ENCODE measurements at regions not wholly inside any gene's neighbourhood (a gene's known extent, or its start where the extent isn't known, plus 50 kb on each side); places are given as distances from the start of the nearest gene placed in this dataset.

DNA sequence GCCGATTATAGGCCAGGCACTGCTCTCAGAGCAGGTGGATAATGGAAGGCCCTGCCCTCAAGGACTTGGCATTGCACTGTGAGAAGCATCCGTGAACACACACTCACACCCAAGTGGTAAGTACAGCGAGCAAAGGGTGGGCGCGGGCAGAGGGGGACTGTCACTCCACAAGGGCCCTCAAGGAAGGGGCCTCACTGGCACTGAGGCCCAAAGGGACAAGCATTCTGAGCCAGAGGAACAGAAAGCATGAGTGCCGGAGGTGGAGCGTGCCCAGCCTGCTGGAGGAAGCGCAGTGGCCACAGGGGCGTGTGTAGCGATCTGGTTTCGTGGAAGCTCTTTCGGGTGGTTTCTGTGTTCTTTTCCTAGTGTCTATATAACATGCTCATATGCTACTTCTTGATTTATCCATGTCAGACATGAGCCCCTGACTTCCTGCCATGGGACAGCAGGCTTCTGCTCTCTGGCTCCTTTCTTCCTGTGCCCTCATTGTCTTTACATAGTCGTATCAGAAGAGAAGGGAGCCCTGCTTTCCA is 132.7 kb upstream of the ASB18 start:
- no peak overlapping the region for H3K27ac ChIP-seq (ENCODE audit: insufficient read depth, low read depth, low read length, poor library complexity, severe bottlenecking)
- H3K27me3 ChIP-seq (ENCODE audit: control insufficient read depth, insufficient read depth, low read length, poor library complexity, severe bottlenecking) = no peaks in the 10 kb centered on the region
- H3K9me3 ChIP-seq (ENCODE audit: control insufficient read depth, low read length) = no peaks in the 10 kb centered on the region
- peaks cover 10% of the 10 kb centered on the region for H3K4me1 ChIP-seq (ENCODE audit: control insufficient read depth, insufficient read depth, low read length)
- WGBS, 2 experiments = 92 to 95% methylated on average over 13 of the region's 13 CpGs
- H3K4me3 ChIP-seq (ENCODE audit: insufficient read depth, low read depth, low read length) = no peak overlapping the region
- no peaks in the 10 kb centered on the region for H3K36me3 ChIP-seq (ENCODE audit: control insufficient read depth, insufficient read depth, low read length)

DNA sequence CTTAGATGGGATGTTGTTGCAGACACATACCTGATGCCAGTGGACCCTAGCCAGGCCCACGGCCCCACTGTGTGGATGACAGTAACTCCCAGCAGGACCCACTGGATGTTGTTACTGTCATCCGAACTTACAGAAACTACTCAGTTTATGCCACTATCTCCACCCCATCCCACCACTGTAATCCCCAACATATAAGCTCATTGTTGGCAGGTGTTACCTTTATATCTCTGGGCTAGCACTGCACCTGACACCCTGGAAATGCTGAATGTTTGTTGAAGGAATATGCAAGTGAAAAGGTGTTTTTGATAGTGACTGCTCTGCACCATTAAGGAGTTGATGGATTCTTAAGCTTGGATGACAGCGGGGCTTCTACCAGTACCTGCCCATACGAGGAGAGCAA is 133.5 kb upstream of the ASB18 start:
- no peaks in the 10 kb centered on the region for H3K27me3 ChIP-seq (ENCODE audit: control insufficient read depth, insufficient read depth, low read length, poor library complexity, severe bottlenecking)
- WGBS, 2 experiments = 94 to 96% methylated on average over 4 of the region's 4 CpGs
- no peak overlapping the region for H3K4me3 ChIP-seq (ENCODE audit: insufficient read depth, low read depth, low read length)
- peaks cover 10% of the 10 kb centered on the region for H3K4me1 ChIP-seq (ENCODE audit: control insufficient read depth, insufficient read depth, low read length)
- no peak overlapping the region for H3K27ac ChIP-seq (ENCODE audit: insufficient read depth, low read depth, low read length, poor library complexity, severe bottlenecking)
- H3K36me3 ChIP-seq (ENCODE audit: control insufficient read depth, insufficient read depth, low read length) = no peaks in the 10 kb centered on the region
- no peaks in the 10 kb centered on the region for H3K9me3 ChIP-seq (ENCODE audit: control insufficient read depth, low read length)

DNA sequence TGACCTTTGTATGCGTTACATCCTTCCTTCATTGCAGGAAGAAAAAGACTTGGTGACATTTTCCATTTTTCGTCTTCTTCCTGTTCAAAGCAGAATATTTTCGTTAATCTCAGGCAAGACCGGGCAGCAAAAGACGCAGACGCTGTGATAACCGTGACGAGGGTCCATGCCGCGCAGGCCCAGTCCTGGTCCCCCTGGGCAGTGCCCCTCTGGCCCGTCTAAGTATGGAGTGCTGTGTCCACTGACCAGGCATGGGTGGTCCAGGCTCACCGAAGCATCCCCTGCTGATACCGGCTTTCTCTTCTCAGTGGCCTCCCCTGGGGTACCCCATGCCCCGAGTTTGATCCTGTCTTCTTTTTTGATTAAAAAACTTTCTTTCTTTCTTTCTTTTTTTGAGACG is 135.2 kb upstream of the ASB18 start:
- 83 to 87% methylated on average over 14 to 15 of the region's 15 CpGs for WGBS, 2 experiments
- peaks cover 10% of the 10 kb centered on the region for H3K4me1 ChIP-seq (ENCODE audit: control insufficient read depth, insufficient read depth, low read length)

DNA sequence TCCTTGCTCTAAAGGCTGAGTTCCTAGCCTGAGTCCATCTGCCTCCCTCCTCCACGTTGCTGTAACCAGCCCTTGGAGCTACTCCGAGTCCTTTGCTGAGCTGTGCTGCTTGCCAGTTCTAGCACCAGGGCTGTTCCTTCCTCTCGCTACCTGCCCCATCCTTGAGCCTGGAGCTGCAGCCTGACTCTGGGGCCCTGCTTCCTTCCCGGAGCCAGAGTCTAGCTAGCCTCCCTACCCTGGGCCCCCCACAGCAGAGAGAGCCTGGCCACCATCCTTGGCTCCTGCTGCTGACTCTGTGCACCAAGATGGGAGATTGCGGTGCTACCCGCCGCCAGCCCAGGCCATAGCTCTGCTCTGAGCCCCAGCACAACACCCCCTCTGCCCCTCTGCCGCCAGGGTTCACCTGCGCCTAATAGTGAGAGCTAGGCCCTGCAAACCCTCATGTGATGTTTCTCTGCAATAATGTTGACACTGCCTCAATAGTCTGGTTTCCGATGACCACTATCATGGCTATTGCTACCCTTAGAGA is 135.9 kb upstream of the ASB18 start:
- 92 to 94% methylated on average over 10 of the region's 10 CpGs for WGBS, 2 experiments
- H3K27ac ChIP-seq (ENCODE audit: insufficient read depth, low read depth, low read length, poor library complexity, severe bottlenecking) = no peak overlapping the region
- no peaks in the 10 kb centered on the region for H3K36me3 ChIP-seq (ENCODE audit: control insufficient read depth, insufficient read depth, low read length)
- H3K27me3 ChIP-seq (ENCODE audit: control insufficient read depth, insufficient read depth, low read length, poor library complexity, severe bottlenecking) = no peaks in the 10 kb centered on the region
- H3K4me1 ChIP-seq (ENCODE audit: control insufficient read depth, insufficient read depth, low read length) = peaks cover 4% of the 10 kb centered on the region
- H3K9me3 ChIP-seq (ENCODE audit: control insufficient read depth, low read length) = no peaks in the 10 kb centered on the region
- no peak overlapping the region for H3K4me3 ChIP-seq (ENCODE audit: insufficient read depth, low read depth, low read length)

More for the DNA sequence above, 135.2 kb upstream of the ASB18 start:
- no peaks in the 10 kb centered on the region for H3K27me3 ChIP-seq (ENCODE audit: control insufficient read depth, insufficient read depth, low read length, poor library complexity, severe bottlenecking)
- no peak overlapping the region for H3K27ac ChIP-seq (ENCODE audit: insufficient read depth, low read depth, low read length, poor library complexity, severe bottlenecking)
- no peaks in the 10 kb centered on the region for H3K9me3 ChIP-seq (ENCODE audit: control insufficient read depth, low read length)
- no peaks in the 10 kb centered on the region for H3K36me3 ChIP-seq (ENCODE audit: control insufficient read depth, insufficient read depth, low read length)
- no peak overlapping the region for H3K4me3 ChIP-seq (ENCODE audit: insufficient read depth, low read depth, low read length)

DNA sequence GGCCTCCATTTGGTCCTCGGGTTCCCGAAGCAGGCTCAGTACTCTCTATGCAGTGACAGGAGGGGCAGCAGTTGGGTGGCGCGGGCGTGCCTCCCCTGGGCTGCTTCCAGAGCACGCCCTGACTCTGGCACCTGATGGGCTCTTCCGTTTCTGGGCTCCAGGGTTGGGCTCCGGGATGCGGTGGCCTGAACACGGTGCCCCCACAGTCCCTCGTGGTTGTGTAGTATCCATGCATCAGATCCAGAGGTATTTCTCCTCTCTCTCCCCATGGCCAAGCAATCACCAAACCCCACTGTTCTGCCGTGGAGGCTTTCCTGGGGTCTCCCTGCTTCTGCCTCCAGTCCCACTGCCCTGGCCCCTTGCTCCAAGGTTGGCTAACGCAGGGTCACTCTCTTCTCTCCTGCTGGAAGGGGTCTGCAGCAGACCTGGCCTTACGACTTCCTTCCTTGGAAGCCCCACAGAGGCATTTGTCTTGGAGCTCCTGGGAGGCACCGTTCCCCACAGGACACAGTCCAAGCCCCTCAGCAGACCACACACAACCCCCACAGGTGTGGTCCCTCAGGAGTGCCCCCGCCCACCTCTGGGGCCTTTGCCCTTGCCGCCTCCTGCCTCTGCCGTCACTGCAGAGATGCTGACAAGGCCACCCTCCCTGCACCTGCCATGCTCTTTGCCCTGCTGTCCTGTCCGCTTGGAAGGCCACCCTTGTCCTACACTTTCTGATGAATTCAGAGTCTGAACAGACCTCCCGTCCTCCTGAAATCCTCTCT is 136.6 kb upstream of the ASB18 start:
- no peaks in the 10 kb centered on the region for H3K9me3 ChIP-seq (ENCODE audit: control insufficient read depth, low read length)
- no peak overlapping the region for H3K27ac ChIP-seq (ENCODE audit: insufficient read depth, low read depth, low read length, poor library complexity, severe bottlenecking)
- no peaks in the 10 kb centered on the region for H3K36me3 ChIP-seq (ENCODE audit: control insufficient read depth, insufficient read depth, low read length)
- WGBS, 2 experiments = 88% methylated on average over 20 of the region's 20 CpGs
- H3K4me3 ChIP-seq (ENCODE audit: insufficient read depth, low read depth, low read length) = no peak overlapping the region
- H3K4me1 ChIP-seq (ENCODE audit: control insufficient read depth, insufficient read depth, low read length) = peaks cover 4% of the 10 kb centered on the region
- H3K27me3 ChIP-seq (ENCODE audit: control insufficient read depth, insufficient read depth, low read length, poor library complexity, severe bottlenecking) = no peaks in the 10 kb centered on the region

GRCh38 chr2:236402033-236402790 is 138.0 kb upstream of the ASB18 start:
- H3K4me1 ChIP-seq (ENCODE audit: control insufficient read depth, insufficient read depth, low read length) = no peaks in the 10 kb centered on the region
- no peaks in the 10 kb centered on the region for H3K9me3 ChIP-seq (ENCODE audit: control insufficient read depth, low read length)
- no peak overlapping the region for H3K27ac ChIP-seq (ENCODE audit: insufficient read depth, low read depth, low read length, poor library complexity, severe bottlenecking)
- no peaks in the 10 kb centered on the region for H3K36me3 ChIP-seq (ENCODE audit: control insufficient read depth, insufficient read depth, low read length)
- H3K27me3 ChIP-seq (ENCODE audit: control insufficient read depth, insufficient read depth, low read length, poor library complexity, severe bottlenecking) = no peaks in the 10 kb centered on the region
- WGBS, 2 experiments = 75 to 77% methylated on average over 12 of the region's 12 CpGs
- no peak overlapping the region for H3K4me3 ChIP-seq (ENCODE audit: insufficient read depth, low read depth, low read length)

- Histone ChIP-seq H3K4me3 (ENCODE audit: insufficient read depth, low read depth, low read length) (no peak overlapping the region), H3K4me1 (ENCODE audit: control insufficient read depth, insufficient read depth, low read length) (no peaks in the 10 kb centered on the region), H3K36me3 (ENCODE audit: control insufficient read depth, insufficient read depth, low read length) (no peaks in the 10 kb centered on the region), H3K27me3 (ENCODE audit: control insufficient read depth, insufficient read depth, low read length, poor library complexity, severe bottlenecking) (no peaks in the 10 kb centered on the region), H3K9me3 (ENCODE audit: control insufficient read depth, low read length) (no peaks in the 10 kb centered on the region), H3K27ac (ENCODE audit: insufficient read depth, low read depth, low read length, poor library complexity, severe bottlenecking) (no peak overlapping the region)
- WGBS, 2 experiments = 86 to 90% methylated on average over 4 of the region's 4 CpGs
These were observed 138.9 kb upstream of the ASB18 start for GRCh38 chr2:236403125-236403524.

DNA sequence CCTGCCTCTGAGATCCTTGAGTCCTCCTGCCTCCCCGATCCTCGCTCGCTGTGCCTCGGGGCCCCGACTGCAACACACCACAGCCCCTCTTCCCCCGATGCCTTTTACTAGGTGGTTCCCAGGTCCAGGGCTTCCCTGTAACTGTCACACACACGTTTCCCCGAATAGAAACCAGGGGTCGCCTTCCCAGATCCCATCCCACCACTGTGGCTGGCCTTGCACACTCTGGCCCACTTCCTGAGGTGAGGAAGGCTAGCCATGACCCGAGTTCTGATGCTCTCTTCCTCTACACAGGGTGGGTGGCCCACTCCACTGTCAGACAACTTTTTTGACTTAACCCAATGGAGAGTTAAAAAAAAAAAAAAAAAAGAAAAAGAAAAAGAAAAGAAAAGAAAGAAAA is 139.6 kb upstream of the ASB18 start:
- H3K4me3 ChIP-seq (ENCODE audit: insufficient read depth, low read depth, low read length) = no peak overlapping the region
- 90 to 93% methylated on average over 10 of the region's 10 CpGs for WGBS, 2 experiments
- no peak overlapping the region for H3K27ac ChIP-seq (ENCODE audit: insufficient read depth, low read depth, low read length, poor library complexity, severe bottlenecking)

DNA sequence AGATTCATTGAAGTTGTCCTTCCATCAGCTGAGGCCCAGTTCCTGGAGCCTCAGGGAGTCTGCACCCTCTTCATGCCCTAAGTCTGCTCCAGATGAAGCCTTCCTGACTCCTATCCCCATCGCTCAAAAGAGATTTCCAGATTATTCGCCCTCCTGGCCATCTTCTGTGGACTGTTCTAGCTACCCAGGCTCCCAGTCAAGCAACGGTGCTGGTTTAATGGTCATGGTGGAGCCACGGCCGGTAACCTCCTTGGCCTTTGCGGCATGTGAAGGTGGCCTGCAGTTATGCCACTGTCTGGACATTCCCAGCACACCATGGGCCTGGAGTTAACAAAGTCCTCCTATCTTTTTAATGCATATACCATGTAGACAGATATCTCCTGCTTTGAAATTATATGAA is 140.1 kb upstream of the ASB18 start:
- H3K36me3 ChIP-seq (ENCODE audit: control insufficient read depth, insufficient read depth, low read length) = no peaks in the 10 kb centered on the region
- H3K9me3 ChIP-seq (ENCODE audit: control insufficient read depth, low read length) = no peaks in the 10 kb centered on the region
- no peak overlapping the region for H3K27ac ChIP-seq (ENCODE audit: insufficient read depth, low read depth, low read length, poor library complexity, severe bottlenecking)
- H3K4me1 ChIP-seq (ENCODE audit: control insufficient read depth, insufficient read depth, low read length) = no peaks in the 10 kb centered on the region
- no peak overlapping the region for H3K4me3 ChIP-seq (ENCODE audit: insufficient read depth, low read depth, low read length)
- no peaks in the 10 kb centered on the region for H3K27me3 ChIP-seq (ENCODE audit: control insufficient read depth, insufficient read depth, low read length, poor library complexity, severe bottlenecking)
- WGBS, 2 experiments = 93 to 94% methylated on average over 6 of the region's 6 CpGs

More for the DNA sequence above, 139.6 kb upstream of the ASB18 start:
- no peaks in the 10 kb centered on the region for H3K9me3 ChIP-seq (ENCODE audit: control insufficient read depth, low read length)
- no peaks in the 10 kb centered on the region for H3K27me3 ChIP-seq (ENCODE audit: control insufficient read depth, insufficient read depth, low read length, poor library complexity, severe bottlenecking)
- no peaks in the 10 kb centered on the region for H3K4me1 ChIP-seq (ENCODE audit: control insufficient read depth, insufficient read depth, low read length)
- H3K36me3 ChIP-seq (ENCODE audit: control insufficient read depth, insufficient read depth, low read length) = no peaks in the 10 kb centered on the region

DNA sequence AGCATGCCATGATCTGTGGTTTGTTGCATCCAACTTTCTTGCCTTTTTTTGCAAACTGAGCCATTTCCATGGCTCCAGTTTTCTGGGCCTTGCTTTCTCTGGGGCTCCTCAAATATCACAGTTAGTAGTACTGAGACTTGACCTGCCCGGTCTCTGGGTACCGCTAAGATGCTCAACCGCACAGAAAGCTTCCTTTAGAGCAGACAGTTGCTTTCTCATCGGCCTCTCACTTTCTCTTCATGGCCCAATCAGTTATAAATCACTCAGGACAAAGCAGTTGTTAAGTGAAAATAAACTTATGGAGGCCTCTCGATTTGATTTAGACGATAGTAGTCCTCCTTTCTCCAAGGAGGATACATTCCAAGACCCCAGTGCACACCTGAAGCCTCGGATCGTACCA is 141.2 kb upstream of the ASB18 start:
- 97 to 98% methylated on average over 8 of the region's 8 CpGs for WGBS, 2 experiments

More for the DNA sequence above, 141.2 kb upstream of the ASB18 start:
- no peak overlapping the region for H3K27ac ChIP-seq (ENCODE audit: insufficient read depth, low read depth, low read length, poor library complexity, severe bottlenecking)
- no peaks in the 10 kb centered on the region for H3K9me3 ChIP-seq (ENCODE audit: control insufficient read depth, low read length)
- H3K4me1 ChIP-seq (ENCODE audit: control insufficient read depth, insufficient read depth, low read length) = no peaks in the 10 kb centered on the region
- no peaks in the 10 kb centered on the region for H3K27me3 ChIP-seq (ENCODE audit: control insufficient read depth, insufficient read depth, low read length, poor library complexity, severe bottlenecking)
- H3K36me3 ChIP-seq (ENCODE audit: control insufficient read depth, insufficient read depth, low read length) = no peaks in the 10 kb centered on the region
- H3K4me3 ChIP-seq (ENCODE audit: insufficient read depth, low read depth, low read length) = no peak overlapping the region

All from ectodermal cell (in vitro differentiated cells).